ENCODE measurements at regions not wholly inside any gene's neighbourhood (a gene's known extent, or its start where the extent isn't known, plus 50 kb on each side); places are given as distances from the start of the nearest gene placed in this dataset.

DNA sequence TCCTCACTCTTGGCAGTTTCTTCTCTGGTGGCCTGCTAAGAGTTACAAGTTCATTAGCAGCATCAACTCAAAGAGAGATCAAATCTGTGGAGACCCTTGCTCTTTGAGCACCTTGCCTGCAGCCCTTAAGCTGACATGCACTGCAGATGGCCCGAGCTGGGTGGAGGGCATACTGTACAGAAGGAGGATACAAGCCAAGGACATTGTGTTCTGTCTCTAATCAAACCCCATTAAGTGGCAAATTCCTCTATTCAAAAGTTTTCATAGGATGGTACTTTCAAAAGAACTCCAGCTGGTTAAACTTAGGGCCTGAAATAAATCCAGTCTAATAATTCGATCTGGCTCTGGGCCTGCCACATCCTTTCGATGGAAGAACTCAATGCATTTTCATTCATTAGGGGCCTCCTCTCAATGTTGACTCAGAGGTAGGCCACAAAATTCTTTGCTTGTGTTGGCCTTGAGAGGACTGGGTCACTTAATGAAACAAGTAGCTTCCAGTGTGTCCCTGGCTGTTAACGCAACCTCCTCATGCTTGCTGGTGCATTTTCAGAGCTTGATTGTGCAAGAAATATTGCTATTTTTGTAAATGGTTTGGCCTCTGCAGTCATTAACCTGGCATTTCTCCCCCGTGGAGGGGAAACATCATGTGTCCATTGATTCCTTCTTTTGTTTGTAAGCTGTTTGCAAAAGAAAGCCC, 318.2 kb downstream of the NUAK1 start:
- Histone ChIP-seq H3K27me3 (ENCODE audit: control insufficient read depth in 2 of 2, insufficient read depth in 2 of 2, low read length in 2 of 2) (no peaks in the 10 kb centered on the region), H2AFZ (ENCODE audit: insufficient read depth, low read depth, low read length, poor library complexity, severe bottlenecking) (no peak overlapping the region), H3K79me2 (ENCODE audit: insufficient read depth, low read length) (no peaks in the 10 kb centered on the region), H3K27ac (ENCODE audit: low read depth in 1 of 2, low read length in 2 of 2) (peak overlapping the region in 1 of 2 donors; percentile 4), H3K4me3 (replicated peaks in 1 of 3; ENCODE audit: low read depth in 2 of 3, low read length in 3 of 3) (no peak overlapping the region), H3K4me2 (replicated peaks; ENCODE audit: extremely low read depth, low read length, poor library complexity, severe bottlenecking) (no peak overlapping the region), H3K4me1 (ENCODE audit: control insufficient read depth in 1 of 2, insufficient read depth in 2 of 2, low read length in 2 of 2) (peaks cover 25 to 26% of the 10 kb centered on the region in 2 donors), H3K36me3 (replicated peaks in 1 of 2; ENCODE audit: control insufficient read depth in 1 of 2, insufficient read depth in 2 of 2, low read length in 2 of 2) (no peaks in the 10 kb centered on the region), H4K20me1 (ENCODE audit: insufficient read depth, low read length) (no peaks in the 10 kb centered on the region), H3K9ac (ENCODE audit: insufficient read depth, low read length, poor library complexity, severe bottlenecking) (no peak overlapping the region), H3K9me3 (replicated peaks in 1 of 2; ENCODE audit: control insufficient read depth in 1 of 2, insufficient read depth in 1 of 2, low read length in 2 of 2) (no peaks in the 10 kb centered on the region)
- H3K27ac Mint-ChIP-seq = peak overlapping the region in 3 of 7 donors; percentile 1 to 69 (median 13)
- TF ChIP-seq, protein P1, sequence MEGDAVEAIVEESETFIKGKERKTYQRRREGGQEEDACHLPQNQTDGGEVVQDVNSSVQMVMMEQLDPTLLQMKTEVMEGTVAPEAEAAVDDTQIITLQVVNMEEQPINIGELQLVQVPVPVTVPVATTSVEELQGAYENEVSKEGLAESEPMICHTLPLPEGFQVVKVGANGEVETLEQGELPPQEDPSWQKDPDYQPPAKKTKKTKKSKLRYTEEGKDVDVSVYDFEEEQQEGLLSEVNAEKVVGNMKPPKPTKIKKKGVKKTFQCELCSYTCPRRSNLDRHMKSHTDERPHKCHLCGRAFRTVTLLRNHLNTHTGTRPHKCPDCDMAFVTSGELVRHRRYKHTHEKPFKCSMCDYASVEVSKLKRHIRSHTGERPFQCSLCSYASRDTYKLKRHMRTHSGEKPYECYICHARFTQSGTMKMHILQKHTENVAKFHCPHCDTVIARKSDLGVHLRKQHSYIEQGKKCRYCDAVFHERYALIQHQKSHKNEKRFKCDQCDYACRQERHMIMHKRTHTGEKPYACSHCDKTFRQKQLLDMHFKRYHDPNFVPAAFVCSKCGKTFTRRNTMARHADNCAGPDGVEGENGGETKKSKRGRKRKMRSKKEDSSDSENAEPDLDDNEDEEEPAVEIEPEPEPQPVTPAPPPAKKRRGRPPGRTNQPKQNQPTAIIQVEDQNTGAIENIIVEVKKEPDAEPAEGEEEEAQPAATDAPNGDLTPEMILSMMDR (IDR thresholded peaks at IDR 0.05) = no peak
- no peaks in the 10 kb centered on the region for H3K36me3 Mint-ChIP-seq
- DNase-seq = no peak
- H3K9me3 Mint-ChIP-seq = peaks cover 0 to 7% (median 3%) of the 10 kb centered on the region in 7 donors
- peak overlapping the region in 1 of 2 donors; percentile 28 for H3K4me3 Mint-ChIP-seq
- intact Hi-C loops (cut with micrococcal nuclease) = no loop called here
- peaks cover 2 to 4% (median 2%) of the 10 kb centered on the region in 3 donors for H3K27me3 Mint-ChIP-seq (ENCODE audit: low read depth in 3 of 3)
- peaks cover 45% of the 10 kb centered on the region for H3K4me1 Mint-ChIP-seq
- 71% methylated on average over 2 of the region's 5 CpGs for WGBS (ENCODE audit: insufficient coverage)

DNA sequence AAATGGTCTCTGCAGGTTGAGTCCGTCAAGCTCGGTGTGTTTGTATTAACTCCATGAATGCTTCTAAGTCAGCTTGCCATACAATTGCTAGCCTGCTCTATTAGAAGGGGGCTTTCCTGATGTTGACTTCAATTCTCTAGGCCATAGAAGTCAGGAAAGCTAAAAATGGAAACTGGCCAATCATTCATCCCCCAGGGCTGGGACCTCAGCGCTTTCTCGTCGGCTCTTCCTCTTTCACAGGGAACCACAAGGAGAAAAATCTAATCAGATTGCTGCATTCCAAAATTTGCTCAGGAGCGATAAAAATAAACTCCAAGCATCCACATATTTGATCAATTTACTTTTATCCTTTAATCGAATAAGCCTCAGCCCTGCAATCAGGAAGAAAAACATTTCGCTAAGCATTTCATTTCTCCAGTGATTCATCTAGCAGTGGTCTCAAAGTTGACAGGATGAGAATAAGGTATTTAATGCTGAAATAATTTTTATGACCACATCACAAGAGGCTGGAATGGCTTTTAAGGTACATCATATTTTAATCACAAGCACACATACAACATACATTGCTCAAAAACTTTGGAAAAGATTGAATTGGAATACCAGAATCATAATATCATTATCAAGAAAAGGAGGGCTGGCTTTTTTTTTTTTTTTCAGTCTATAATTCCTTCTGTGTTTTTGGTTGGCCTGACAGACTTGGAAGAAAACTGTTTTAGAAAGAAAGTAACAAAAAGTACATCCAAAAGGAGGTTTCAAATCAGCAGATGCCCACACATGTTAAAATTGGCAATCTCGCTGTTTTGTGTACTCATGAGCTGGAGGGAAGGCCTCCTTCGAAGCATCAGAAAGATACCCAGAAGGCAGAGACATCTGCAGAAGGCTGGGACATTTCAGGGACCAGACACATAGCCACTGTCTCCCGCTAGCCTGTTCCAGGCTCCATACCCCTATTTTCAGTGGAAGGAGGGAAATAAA, 316.3 kb downstream of the NUAK1 start:
- TF ChIP-seq, protein P1 (IDR thresholded peaks at IDR 0.05) = no peak
- H3K4me1 ChIP-seq (ENCODE audit: control insufficient read depth in 1 of 2, insufficient read depth in 2 of 2, low read length in 2 of 2) = peaks cover 25 to 26% of the 10 kb centered on the region in 2 donors
- H4K20me1 ChIP-seq (ENCODE audit: insufficient read depth, low read length) = no peaks in the 10 kb centered on the region
- no peaks in the 10 kb centered on the region for H3K79me2 ChIP-seq (ENCODE audit: insufficient read depth, low read length)
- no peak overlapping the region for H3K4me3 ChIP-seq (replicated peaks in 1 of 3; ENCODE audit: low read depth in 2 of 3, low read length in 3 of 3)
- Mint-ChIP-seq H3K27ac (no peak overlapping the region), H3K36me3 (no peaks in the 10 kb centered on the region), H3K4me1 (peaks cover 45% of the 10 kb centered on the region), H3K27me3 (ENCODE audit: low read depth in 3 of 3) (peaks cover 0 to 2% (median 2%) of the 10 kb centered on the region in 3 donors), H3K4me3 (no peak overlapping the region), H3K9me3 (peaks cover 0 to 12% (median 3%) of the 10 kb centered on the region in 7 donors)
- no peaks in the 10 kb centered on the region for H3K27me3 ChIP-seq (ENCODE audit: control insufficient read depth in 2 of 2, insufficient read depth in 2 of 2, low read length in 2 of 2)
- DNase-seq = no peak
- H3K9me3 ChIP-seq (replicated peaks in 1 of 2; ENCODE audit: control insufficient read depth in 1 of 2, insufficient read depth in 1 of 2, low read length in 2 of 2) = no peaks in the 10 kb centered on the region
- no peak overlapping the region for H3K4me2 ChIP-seq (replicated peaks; ENCODE audit: extremely low read depth, low read length, poor library complexity, severe bottlenecking)
- 25% methylated on average over 4 of the region's 11 CpGs for WGBS (ENCODE audit: insufficient coverage)
- no peak overlapping the region for H2AFZ ChIP-seq (ENCODE audit: insufficient read depth, low read depth, low read length, poor library complexity, severe bottlenecking)
- intact Hi-C loops (cut with micrococcal nuclease) = no loop called here
- no peak overlapping the region for H3K27ac ChIP-seq (ENCODE audit: low read depth in 1 of 2, low read length in 2 of 2)
- no peak overlapping the region for H3K9ac ChIP-seq (ENCODE audit: insufficient read depth, low read length, poor library complexity, severe bottlenecking)
- no peaks in the 10 kb centered on the region for H3K36me3 ChIP-seq (replicated peaks in 1 of 2; ENCODE audit: control insufficient read depth in 1 of 2, insufficient read depth in 2 of 2, low read length in 2 of 2)
